A673 (cell line): ENCODE measurements at regions not wholly inside any gene's neighbourhood (a gene's known extent, or its start where the extent isn't known, plus 50 kb on each side); places are given as distances from the start of the nearest gene placed in this dataset.

ENCODE experiments used
- BruUV-seq: library from RNA; stranded (reverse); fragments of 400-500 nt; replicated peaks from 2 replicates; lab custom pipeline; 2021; lab: Mats Ljungman, UMichigan
- CTCF ChIA-PET: fragments of 300-600 bp; sonication (Branson Sonifier 250); formaldehyde crosslinking; loops from one replicate; lab custom pipeline; 2022; ENCODE audit warnings: antibody characterized with exemption; lab: Charles Lee
- POLR2A ChIA-PET: fragments of 300-600 bp; sonication (Branson Sonifier 250); formaldehyde crosslinking; loops from one replicate; lab custom pipeline; 2022; ENCODE audit warnings: antibody characterized with exemption; ENCODE audit not compliant: low non-redundant PET; lab: Charles Lee
- DNase-seq: peaks from one replicate; pipeline ENCODE4 v3.0.0-alpha.2; 2015; ENCODE audit warnings: low spot score
- H3K27ac ChIP-seq: fragments of 200-600 bp; sonication (generic); 2 replicates; pipeline ENCODE4 v1.5.1; 2016; ENCODE audit warnings: mixed run types, low read depth, mild to moderate bottlenecking, mixed read lengths, antibody characterized with exemption, low read length; ENCODE audit not compliant: poor library complexity, severe bottlenecking
- H3K27me3 ChIP-seq: fragments of 200-600 bp; sonication (generic); replicated peaks from 2 replicates; pipeline ENCODE4 v1.6.1; 2017; ENCODE audit warnings: mixed run types, low read depth, mild to moderate bottlenecking, mixed read lengths, antibody characterized with exemption, low read length; ENCODE audit not compliant: insufficient read depth, poor library complexity
- H3K36me3 ChIP-seq: fragments of 200-600 bp; sonication (generic); 2 replicates; pipeline ENCODE4 v1.6.1; 2016; ENCODE audit warnings: mixed run types, mild to moderate bottlenecking, mixed read lengths, antibody characterized with exemption, low read length; ENCODE audit not compliant: insufficient read depth, poor library complexity, severe bottlenecking
- H3K4me1 ChIP-seq: fragments of 200-600 bp; sonication (generic); 2 replicates; pipeline ENCODE4 v1.6.1; 2017; ENCODE audit warnings: mixed run types, mild to moderate bottlenecking, mixed read lengths, antibody characterized with exemption, low read length; ENCODE audit not compliant: insufficient read depth, poor library complexity, severe bottlenecking
- H3K4me3 ChIP-seq: fragments of 200-600 bp; sonication (generic); 2 replicates; pipeline ENCODE4 v1.5.1; 2016; ENCODE audit warnings: low read depth, mixed run types, mild to moderate bottlenecking, mixed read lengths, low read length; ENCODE audit not compliant: poor library complexity, severe bottlenecking
- H3K9me3 ChIP-seq: fragments of 200-600 bp; sonication (generic); 2 replicates; pipeline ENCODE4 v1.6.1; 2016; ENCODE audit warnings: mixed run types, low read depth, mild to moderate bottlenecking, mixed read lengths, antibody characterized with exemption, low read length; ENCODE audit not compliant: poor library complexity, severe bottlenecking
- EZH2 ChIP-seq: fragments of 200-600 bp; sonication (generic); IDR thresholded peaks from 2 replicates; pipeline ENCODE4 v1.6.1; 2017; ENCODE audit warnings: borderline replicate concordance, low read depth, mild to moderate bottlenecking, mixed read lengths, antibody characterized with exemption, low read length; ENCODE audit not compliant: poor library complexity, severe bottlenecking
- intact Hi-C: fragments of 100-400 bp; cut with micrococcal nuclease; formaldehyde crosslinking; loops from one replicate; pipeline ENCODE4 v1.10.0; 2022; ENCODE audit not compliant: unreplicated experiment
- TF ChIP-seq, protein P1 (sequence below): fragments of 300-800, 200-600 bp; sonication (generic); conservative IDR thresholded peaks from 2 replicates; pipeline ENCODE4 v1.5.1; 2017; ENCODE audit warnings: low read depth, mild to moderate bottlenecking, antibody characterized with exemption, low read length, moderate library complexity, mixed read lengths

DNA sequence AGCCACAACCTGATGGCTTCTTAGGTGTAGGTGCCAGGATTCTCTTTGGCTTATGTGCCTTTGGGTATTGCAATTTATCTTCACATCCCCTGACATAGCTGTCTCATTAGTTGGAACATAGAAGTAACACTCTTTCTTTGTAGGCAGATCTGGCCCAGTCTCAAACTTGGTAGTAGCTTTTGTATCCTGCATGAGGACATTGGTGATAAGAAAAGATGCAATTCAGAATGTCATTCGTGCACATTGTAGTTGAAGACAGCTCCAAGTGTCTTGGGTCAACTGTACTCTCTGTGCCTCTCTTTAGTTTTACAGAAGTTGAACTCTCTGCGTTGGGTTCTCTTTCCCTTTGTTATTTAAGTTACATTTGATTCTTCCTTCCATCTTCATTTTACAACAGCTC is 69.6 kb upstream of the BCL11A start:
- peaks cover 73% of the 10 kb centered on the region for H3K27me3 ChIP-seq
- no peaks in the 10 kb centered on the region for H3K9me3 ChIP-seq
- no peak overlapping the region for H3K27ac ChIP-seq
- intact Hi-C loops, result no loop called here
- CTCF ChIA-PET, result no interaction called here
- POLR2A ChIA-PET, result no interaction called here
- no peak overlapping the region for H3K4me3 ChIP-seq
- no TSS peak for BruUV-seq
- no peaks in the 10 kb centered on the region for H3K36me3 ChIP-seq
- TF ChIP-seq EZH2, result no peak
- TF ChIP-seq, protein P1, sequence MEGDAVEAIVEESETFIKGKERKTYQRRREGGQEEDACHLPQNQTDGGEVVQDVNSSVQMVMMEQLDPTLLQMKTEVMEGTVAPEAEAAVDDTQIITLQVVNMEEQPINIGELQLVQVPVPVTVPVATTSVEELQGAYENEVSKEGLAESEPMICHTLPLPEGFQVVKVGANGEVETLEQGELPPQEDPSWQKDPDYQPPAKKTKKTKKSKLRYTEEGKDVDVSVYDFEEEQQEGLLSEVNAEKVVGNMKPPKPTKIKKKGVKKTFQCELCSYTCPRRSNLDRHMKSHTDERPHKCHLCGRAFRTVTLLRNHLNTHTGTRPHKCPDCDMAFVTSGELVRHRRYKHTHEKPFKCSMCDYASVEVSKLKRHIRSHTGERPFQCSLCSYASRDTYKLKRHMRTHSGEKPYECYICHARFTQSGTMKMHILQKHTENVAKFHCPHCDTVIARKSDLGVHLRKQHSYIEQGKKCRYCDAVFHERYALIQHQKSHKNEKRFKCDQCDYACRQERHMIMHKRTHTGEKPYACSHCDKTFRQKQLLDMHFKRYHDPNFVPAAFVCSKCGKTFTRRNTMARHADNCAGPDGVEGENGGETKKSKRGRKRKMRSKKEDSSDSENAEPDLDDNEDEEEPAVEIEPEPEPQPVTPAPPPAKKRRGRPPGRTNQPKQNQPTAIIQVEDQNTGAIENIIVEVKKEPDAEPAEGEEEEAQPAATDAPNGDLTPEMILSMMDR, result no peak
- H3K4me1 ChIP-seq, result no peaks in the 10 kb centered on the region
- DNase-seq, result no peak

DNA sequence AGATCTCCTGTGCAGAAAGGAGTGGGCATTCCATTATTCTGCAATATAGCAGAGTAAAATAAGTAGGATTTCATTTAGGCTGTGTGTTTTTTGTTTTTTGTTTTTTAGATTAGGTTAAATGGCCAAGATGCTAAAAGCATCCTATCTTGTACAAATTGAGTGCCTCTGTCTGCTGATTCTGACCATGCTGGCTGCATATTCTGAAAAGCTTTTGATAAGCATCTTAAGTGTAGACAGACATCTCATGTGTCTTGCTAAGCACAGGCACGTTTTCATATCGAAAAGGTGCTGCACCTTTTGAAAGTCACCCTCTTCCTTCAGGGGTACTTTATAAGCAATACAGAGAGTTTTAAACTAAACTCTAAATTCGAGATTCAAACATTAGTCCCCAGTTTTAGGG is 74.0 kb upstream of the BCL11A start:
- Histone ChIP-seq H3K27ac (no peak overlapping the region), H3K9me3 (no peaks in the 10 kb centered on the region), H3K4me3 (no peak overlapping the region), H3K4me1 (no peaks in the 10 kb centered on the region), H3K36me3 (no peaks in the 10 kb centered on the region), H3K27me3 (peaks cover 90% of the 10 kb centered on the region)
- TF ChIP-seq, protein P1, result no peak
- TF ChIP-seq EZH2, result no peak
- BruUV-seq, result no TSS peak
- ChIA-PET POLR2A (no interaction called here), CTCF (no interaction called here)
- DNase-seq, result no peak
- intact Hi-C loops, result no loop called here

DNA sequence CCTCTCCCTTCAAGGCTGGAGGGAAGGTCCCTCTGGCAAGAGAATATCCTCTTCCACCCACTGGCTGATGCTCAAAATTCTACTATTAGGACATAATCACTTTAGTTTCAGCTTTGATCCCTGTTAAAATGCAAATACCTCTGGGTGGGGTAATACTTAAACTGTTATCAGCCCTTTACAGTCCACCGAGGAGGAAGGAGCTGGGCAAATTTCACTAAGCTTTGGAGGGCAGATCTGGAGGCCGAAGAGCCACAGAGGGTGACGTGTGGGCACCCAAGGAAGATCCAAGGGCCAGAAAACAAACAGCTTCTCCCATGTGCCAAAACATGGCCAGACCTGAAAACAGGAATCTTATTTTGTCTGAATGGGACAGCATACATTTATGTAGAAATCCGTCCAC is 74.6 kb upstream of the BCL11A start:
- intact Hi-C loops, result no loop called here
- POLR2A ChIA-PET, result no interaction called here
- Histone ChIP-seq H3K36me3 (no peaks in the 10 kb centered on the region), H3K4me3 (no peak overlapping the region), H3K9me3 (no peaks in the 10 kb centered on the region), H3K27ac (no peak overlapping the region), H3K27me3 (peaks cover 92% of the 10 kb centered on the region), H3K4me1 (no peaks in the 10 kb centered on the region)
- CTCF ChIA-PET, result no interaction called here
- TF ChIP-seq, protein P1, result no peak
- TF ChIP-seq EZH2, result no peak
- no TSS peak for BruUV-seq
- no peak for DNase-seq
